ENCODE measurements at regions not wholly inside any gene's neighbourhood (a gene's known extent, or its start where the extent isn't known, plus 50 kb on each side); places are given as distances from the start of the nearest gene placed in this dataset.

DNA sequence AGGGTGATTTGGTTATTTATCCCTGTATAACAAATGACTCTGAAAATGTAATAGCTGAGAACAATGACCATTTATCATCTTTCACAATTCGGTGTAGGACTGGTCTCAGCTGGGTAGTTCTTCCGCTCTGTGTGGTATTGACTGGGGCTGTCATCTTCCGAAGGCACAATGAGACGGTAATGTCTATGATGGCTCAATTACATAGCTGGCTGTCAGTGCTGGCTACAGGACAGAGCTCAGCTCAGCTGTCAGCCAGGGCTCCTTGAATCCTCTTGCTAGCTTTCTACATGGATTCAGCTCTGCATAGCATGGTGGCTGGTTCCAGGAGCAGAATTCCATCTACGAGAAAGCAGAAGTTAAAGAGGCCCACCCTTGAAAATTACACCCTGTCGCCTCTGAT lies 483.8 kb downstream of the TDRD15 start:
- DNase-seq (ENCODE audit: low read depth in 2 of 2, low spot score in 1 of 2) = no peak

DNA sequence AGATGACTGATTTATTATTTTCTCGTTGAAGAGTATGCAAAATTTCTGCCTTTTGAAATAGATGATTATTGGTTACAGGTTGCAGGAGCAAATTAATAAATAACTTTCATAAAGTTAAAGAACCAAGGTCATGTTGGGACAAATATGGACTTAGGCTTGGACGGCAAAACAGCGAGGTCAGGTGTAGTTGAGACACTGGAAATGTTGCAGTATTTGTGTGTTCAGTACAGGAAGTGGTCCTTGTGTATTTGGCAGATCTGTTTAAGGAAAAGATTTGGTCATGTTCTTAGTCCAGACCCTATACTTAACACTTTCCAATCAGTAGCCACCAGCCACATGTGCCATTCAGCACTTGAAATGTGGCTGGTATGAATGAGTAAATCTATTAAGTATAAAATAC lies 486.5 kb downstream of the TDRD15 start:
- no peak for DNase-seq (ENCODE audit: low read depth in 2 of 2, low spot score in 1 of 2)

DNA sequence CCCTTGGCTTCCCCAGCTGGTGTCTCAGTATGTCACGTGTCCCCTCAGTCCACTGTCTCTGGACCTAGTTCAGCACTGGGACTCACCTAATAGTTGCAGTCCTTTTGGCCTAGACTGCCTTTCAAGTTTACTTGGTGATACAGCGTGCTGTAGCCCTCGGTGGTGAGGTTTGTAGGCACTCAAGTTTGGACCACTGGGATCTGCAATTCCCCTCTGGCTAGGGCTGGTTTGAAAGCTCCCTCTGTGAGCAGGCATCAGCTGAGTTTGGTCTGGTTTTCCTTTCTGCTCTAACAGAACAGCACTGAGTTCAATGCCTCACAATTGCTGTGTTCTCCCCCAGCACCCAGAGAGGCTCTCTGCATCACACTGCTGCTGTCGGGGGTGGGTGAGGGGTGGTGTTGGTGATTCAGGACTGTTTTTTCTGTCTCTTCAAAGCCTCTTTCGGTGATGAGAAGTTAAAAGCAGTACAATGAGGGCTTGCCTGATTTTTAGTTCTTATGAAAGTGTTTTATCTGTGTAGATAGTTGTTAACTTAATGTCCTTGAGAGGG lies 494.2 kb downstream of the TDRD15 start:
- DNase-seq (ENCODE audit: low read depth in 2 of 2, low spot score in 1 of 2) = no peak

DNA sequence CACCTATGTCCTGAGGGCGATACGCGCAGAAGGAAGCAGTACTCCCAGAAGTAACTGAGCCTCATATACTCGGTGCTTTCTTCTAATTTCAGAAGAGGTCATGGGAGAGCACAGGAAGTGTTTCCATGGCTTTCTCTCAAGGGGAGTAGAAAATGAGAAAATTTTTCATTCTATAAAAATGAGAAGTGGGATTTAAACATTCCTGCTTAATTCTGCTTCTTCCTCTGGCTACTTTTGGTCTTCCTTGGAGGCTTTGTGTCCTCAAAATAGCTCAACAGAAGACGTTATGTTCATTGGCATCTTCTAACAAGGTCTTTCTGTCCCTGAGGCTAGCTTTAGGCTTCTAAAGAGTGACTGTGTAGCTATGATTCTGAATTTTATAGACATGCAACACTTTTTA lies 497.0 kb downstream of the TDRD15 start:
- DNase-seq (ENCODE audit: low read depth in 2 of 2, low spot score in 1 of 2) = no peak

DNA sequence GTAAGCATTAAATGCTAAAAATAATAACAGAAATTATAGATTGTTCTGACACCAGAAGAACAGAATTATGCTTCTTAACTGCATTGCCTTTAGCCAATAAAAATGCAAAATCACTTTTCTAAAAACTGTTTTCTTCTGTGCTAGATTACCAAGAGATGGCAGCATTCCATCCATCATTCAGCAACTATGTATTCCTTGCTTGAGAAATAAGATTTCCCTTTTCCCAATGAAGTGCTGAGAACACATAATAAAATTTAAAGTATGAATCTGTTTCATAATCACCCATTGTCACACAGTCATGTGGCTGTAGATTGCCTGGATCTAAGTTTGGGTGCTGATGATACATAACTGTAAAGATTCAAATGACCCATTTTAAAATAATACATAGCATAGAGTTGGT lies 504.2 kb downstream of the TDRD15 start:
- DNase-seq (ENCODE audit: low read depth in 2 of 2, low spot score in 1 of 2) = no peak

DNA sequence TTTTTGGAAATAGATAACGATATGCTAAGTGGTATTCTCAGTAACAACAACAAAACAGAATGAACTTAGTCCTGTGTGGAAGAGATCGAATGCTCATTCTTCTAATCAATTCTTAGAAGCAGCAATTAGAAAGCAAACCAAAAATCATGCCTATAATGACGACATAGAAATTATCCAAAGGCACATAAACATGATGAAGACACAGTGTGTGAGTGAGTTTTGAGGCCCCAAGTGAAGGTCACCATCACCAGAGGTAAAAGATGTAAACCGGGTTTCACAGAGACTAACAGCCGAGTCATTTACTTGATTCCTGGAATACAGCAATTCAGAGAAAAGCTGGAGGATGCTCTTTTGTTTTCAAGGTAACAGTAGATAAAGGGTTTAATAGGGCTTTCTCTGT lies 509.2 kb downstream of the TDRD15 start:
- DNase-seq (ENCODE audit: low read depth in 2 of 2, low spot score in 1 of 2) = no peak

DNA sequence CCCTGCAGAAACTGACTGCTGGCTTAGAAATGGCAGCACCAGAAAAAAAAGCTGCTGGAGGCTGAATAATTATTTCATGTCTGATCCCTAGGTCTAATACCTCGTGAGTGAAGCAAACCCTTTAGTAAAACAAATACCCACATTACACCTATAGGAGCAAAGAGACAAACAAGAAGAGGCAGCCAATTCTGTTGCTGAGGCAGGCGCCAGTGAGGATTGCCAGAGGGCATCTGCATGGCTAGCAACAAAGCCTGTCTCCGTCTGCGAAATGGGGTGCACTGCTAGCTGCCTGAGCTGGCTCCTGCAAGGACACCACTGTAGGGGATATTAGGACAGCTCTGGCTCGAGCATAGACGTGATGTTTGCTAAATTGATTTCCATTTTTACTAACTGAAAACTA lies 509.7 kb downstream of the TDRD15 start:
- DNase-seq (ENCODE audit: low read depth in 2 of 2, low spot score in 1 of 2) = no peak

DNA sequence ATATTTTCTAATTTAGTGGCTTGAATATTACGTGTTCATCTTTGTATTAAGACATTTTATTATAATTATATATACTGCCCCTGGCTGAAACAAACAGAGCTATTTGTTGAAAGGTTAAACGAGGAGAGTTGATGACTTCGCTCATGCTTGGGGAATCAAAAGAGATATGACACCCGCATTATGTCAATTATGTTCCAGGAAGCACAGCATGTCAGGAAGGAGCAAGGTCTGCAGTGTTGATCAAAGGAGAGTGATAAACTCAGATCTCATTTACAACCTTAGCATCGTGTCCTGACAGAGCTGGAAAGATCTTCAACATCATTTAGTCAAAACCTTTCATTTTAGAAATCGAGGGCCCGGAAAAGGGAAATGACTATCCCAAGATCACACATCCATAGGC lies 510.1 kb downstream of the TDRD15 start:
- DNase-seq (ENCODE audit: low read depth in 2 of 2, low spot score in 1 of 2) = no peak

DNA sequence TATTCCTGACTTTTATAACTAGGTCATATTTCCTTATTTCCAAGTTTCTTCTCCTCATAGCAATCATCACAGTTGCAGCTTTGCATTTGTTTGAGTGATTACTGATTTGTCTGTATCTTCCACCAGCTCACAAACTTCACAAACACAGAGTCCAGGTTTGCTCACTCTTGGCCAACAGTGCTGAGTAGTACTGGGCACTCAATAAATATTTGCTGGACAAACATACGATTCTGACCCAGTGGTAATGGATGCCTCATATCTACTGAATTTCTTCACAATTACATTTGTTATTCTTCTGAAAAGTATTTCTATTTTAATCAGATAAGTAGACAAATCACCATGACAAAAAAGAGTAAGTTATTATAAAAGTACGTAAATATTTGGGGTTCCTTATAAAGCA lies 516.3 kb downstream of the TDRD15 start:
- DNase-seq (ENCODE audit: low read depth in 2 of 2, low spot score in 1 of 2) = no peak

DNA sequence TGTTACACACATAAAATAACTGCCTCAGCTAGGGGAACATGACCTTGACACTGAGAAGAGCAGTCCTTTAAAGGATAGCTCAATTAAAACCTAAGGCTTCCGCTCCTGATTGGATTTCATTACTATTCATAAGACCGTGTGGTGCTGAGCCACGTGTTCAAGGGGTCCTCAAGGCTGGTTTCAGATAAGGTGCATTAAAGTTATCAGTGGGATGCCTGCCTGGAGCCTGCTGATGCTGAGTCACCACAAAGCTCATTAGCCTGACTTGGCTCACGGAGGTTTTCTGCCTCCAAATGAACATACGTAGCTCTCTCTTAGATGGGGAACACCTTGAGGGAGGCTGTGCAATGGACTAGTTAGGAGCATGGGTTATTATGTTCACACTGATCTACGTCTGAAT lies 518.9 kb downstream of the TDRD15 start:
- DNase-seq (ENCODE audit: low read depth in 2 of 2, low spot score in 1 of 2) = no peak

DNA sequence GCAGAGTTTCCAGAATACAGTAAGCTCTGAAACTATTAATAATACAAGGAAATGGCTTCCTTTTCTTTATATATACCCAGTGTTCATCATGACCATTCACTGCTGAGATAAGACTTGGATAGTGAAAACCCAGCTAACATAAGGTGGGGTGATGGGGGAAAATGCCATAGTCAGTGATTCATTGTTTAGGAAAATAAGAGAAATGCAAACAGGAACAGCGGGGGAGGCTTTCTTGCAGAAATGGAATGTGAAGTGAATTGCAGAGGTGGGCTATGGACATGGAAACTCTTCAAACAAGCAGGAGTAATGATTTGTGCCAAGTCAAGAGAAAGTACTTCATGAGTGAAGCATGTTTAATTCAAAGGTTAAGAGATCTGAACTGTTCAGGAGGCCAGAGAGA lies 519.4 kb downstream of the TDRD15 start:
- no peak for DNase-seq (ENCODE audit: low read depth in 2 of 2, low spot score in 1 of 2)

DNA sequence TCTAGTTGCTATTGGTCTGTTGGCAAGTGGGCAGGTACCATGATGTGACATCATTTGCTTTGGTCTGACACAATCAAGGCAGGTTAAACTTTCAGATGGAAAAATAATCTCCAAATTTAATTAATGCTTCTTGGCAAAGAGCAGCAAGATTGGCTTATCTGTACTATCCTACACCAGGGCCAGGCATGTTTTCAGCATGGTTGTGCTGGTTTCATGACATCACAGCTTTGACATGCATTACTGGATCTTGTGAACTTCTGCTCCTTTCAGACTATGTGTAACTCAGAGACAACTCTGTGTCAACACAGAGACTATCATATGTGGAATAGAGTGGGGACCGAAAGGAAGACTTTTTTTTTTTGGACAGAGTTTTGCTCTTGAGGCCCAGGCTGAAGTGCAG lies 520.5 kb downstream of the TDRD15 start:
- no peak for DNase-seq (ENCODE audit: low read depth in 2 of 2, low spot score in 1 of 2)

DNA sequence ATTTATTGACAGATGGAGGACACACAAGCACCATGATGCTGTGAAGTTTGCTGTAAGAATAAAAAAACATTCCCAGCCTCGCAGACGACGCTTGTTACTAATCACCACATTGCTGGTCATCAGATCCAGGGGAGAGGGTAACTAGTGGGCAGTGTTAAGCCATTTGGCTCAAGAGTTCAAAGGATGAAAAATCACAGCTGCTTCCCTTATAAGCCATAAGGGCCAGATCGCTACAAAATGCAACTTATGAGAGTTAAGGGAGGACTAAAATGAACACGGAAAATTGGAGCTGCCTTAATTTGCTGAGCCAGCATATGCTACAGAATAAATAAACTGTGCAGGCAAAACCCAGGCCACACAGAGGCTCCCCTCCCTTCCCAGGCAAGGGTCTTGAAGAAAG lies 522.6 kb downstream of the TDRD15 start:
- DNase-seq (ENCODE audit: low read depth in 2 of 2, low spot score in 1 of 2) = no peak

DNA sequence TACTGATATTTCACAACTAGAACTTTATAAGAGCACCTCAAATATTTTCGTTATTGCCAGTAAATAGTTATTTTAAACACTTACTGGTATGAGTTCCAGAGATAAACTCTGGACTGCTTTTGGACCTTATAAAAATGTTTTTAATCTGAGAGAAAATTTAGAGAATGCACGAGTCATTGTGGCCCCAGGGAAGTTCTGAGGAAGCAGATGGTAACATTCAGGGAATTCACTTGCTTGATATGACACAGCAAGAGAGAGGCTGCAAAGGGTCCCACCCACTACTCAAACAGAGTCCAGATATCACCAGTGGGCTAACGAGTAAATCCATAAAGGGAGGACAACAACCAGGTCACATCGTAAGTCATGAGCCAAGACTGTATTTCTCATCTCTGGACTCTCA lies 526.8 kb downstream of the TDRD15 start:
- no peak for DNase-seq (ENCODE audit: low read depth in 2 of 2, low spot score in 1 of 2)

DNA sequence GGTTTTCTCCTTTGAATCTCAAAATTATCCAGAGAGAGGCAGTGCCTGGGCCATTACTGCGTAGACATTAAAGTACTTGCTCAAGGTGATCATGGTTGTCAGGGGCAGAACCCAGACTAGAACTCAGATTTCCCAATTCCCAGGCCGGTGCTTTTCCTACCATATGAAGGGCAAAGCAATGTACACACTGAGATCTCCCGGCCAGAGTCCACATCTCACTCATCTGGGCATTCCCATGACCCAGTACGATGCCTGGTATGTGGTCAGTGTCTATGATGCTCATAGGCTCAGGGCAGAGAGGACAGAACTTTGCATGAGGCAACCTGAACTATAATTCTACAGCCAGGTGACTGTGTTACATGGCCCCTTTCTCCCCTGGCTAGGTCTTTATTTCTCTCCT lies 531.4 kb downstream of the TDRD15 start:
- no peak for DNase-seq (ENCODE audit: low read depth in 2 of 2, low spot score in 1 of 2)

DNA sequence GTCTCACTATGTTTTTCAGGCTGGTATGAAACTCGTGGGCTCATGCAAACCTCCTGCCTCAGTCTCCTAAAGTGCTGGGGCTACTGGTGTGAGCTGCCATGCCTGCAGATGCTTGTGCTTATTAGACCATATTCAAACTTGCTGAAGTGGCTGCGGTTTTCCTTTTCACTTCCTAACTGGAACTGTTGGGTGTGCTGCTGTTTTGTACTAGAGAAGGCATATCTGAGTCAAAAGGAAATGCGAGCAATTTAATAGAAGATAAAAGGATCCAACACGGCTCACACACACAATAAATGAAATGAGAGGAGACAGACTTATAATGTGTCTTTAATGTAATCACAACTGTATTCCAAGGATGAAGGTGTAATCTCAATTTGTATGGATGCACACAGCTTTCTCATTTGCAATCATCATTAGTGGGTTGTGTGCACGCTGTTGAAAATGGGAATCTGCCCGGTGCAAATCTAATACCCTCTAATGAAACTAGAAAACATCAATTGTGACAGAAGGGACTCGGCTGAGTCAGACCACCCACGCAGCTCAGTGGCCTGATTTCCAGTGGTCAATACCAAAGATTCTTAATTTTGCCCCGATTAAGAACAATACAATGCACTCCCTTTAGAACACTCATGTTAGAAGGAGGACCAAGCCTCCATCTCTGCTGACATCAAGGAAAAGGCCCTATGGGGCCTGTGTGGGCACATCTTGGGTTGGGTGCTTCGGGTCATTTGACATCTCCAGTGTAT lies 532.7 kb downstream of the TDRD15 start:
- DNase-seq (ENCODE audit: low read depth in 2 of 2, low spot score in 1 of 2) = no peak

DNA sequence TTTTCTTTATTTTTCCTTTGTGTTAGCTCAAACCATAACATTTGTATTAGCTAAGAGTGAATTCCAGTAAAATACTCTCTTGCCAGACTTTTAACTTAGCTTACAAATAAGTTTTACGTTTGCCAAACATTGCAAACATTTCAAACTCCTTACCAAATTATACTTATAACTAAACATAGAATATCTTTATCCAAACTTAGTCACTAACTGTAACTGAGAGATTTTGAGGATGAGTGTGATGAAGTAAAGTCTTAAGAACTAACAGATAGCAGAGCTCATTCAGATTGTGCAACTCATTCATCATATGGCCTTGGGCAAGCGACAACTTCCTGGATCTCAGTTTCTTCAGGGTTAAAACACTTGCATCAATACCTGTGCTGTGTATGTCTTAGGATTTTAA lies 533.7 kb downstream of the TDRD15 start:
- no peak for DNase-seq (ENCODE audit: low read depth in 2 of 2, low spot score in 1 of 2)

DNA sequence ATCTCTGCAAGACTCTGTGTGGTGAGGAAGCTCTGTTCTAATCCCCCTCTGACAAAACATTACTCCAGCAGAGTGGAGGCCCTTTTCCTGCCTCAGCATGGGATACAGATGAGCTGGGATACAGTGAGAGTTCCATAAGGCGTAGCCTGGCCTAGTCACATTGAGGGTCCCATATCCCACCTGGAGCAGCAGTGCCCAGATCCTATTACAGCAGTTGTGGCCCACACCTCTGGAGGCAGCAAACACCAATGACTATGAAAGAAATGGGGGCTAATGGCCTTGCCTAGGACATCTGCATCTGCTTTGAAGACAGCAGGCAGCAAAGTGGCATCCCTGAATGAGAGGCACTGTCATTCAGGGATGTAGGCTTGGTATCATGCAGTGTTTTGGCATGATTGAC lies 534.5 kb downstream of the TDRD15 start:
- DNase-seq (ENCODE audit: low read depth in 2 of 2, low spot score in 1 of 2) = no peak

DNA sequence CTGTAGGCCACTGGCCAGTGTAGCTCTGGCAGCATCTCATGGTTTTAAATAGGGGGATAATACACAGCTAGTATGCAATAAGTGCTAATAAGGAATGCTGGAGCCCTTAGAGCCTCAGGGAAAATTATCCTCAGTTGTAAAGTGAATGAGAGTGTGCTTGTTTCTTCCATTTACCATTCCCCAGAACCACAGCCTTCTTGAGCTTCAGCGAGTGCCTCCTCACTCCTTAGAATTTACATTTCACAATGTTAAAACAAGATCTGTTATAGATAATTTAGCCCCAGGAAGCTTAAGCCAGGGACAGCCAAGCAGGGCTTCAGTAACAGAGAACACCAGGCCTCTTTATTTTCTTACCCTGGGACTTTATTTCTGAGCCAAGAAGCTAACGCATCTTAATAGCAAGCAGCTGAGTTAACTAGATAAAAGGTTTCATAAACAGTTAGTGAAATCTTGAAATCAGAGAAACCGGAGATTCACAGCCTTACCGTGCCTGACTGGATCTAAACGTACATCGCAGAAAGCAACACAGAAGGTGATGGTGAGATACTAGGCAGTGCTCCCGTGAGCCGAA lies 535.2 kb downstream of the TDRD15 start:
- DNase-seq (ENCODE audit: low read depth in 2 of 2, low spot score in 1 of 2) = no peak

DNA sequence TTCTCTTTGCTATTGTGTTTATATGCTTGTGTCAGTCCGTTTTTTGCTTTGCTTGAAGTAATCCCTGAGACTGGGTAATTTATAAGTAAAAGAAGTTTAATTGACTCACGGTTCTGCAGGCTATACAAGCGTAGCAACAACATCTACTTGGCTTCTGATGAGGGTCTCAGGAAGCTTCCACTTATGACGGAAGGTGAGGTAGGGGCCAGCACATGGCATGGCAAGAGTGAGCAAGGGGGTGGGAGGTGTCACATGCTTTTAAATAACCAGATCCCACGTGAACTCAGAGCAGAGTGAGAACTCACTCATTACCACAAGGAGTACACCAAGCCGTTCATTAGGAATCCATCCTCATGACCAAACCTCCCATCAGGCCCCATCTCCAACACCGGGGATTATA lies 540.3 kb downstream of the TDRD15 start:
- no peak for DNase-seq (ENCODE audit: low read depth in 2 of 2, low spot score in 1 of 2)

DNA sequence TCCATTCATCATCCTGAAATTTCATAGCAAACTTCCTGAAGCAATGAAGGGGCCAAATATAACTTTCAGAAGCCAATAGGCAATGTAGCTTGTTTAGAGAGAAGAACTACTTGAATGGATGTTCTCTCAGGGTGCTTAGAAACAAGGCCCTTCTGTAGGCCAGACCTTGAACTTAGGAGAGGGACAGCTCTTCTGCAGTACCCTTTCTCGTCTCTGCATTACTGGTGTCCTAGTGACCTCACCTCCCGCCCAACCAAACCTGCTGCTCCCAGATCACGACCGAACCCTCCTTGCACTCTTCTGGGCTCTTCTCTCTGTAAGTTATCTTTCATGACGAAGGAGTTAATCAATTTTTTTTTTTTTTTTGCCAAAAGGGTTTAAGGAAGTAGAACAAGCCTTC lies 543.9 kb downstream of the TDRD15 start:
- no peak for DNase-seq (ENCODE audit: low read depth in 2 of 2, low spot score in 1 of 2)

DNA sequence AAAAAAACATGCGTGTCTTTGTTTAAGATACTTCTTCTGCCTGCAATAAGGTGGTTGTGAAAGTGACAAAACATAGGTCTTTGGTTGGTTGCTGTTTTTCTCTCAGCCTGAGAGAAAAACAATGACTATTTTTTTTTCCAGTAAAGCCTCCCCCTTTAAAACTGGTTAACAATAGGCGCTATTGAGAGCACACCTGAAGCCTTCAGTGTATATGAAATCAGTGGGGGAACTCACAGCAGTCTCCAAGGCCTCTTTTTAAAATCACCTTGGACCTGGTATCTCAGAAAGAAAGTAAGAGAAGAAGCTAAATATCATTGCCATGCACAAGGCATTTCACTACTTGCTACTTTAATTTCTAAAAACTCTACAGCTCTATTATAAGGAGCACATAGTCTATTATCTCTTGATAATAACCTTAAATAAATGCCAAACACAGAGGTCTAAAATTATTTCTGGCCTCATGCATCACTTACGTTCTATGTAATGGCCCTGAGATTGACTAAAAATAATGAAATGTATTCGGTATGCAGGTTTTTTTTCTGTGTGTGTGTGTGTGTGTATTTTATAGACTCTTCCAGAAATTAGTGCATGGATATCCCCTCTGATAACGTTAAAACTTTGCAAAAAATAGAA lies 544.4 kb downstream of the TDRD15 start:
- DNase-seq (ENCODE audit: low read depth in 2 of 2, low spot score in 1 of 2) = no peak

DNA sequence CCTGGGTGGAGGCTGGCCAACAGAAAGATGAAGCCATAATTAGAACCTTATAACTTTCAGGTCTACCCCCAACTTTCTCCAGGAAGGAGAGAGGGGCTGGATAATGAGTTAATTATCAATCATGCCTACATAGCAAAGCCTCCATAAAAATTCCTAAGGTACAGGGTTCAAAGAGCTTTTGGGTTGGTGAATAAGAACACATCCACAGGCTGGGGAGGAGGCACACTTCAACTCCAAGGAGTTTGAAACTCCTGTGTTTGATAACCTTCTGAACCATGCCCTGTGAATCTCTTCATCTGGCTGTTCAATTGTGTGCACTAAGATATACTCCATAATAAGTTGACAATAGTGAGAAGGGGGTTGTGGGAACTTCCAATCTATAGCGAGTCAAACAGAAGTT lies 552.3 kb downstream of the TDRD15 start:
- DNase-seq (ENCODE audit: low read depth in 2 of 2, low spot score in 1 of 2) = no peak
